ENCODE measurements at regions not wholly inside any gene's neighbourhood (a gene's known extent, or its start where the extent isn't known, plus 50 kb on each side); places are given as distances from the start of the nearest gene placed in this dataset.

GRCh38 chr14:29444805-29445204 lies 482.8 kb downstream of the PRKD1 start:
- TF ChIP-seq POLR2A (IDR thresholded peaks at IDR 0.05; ENCODE audit: low read length) (no peak), GATA1 (IDR thresholded peaks at IDR 0.05; ENCODE audit: low read depth, low read length) (no peak)
